GM23338 (cell line): ENCODE measurements at regions not wholly inside any gene's neighbourhood (a gene's known extent, or its start where the extent isn't known, plus 50 kb on each side); places are given as distances from the start of the nearest gene placed in this dataset.
A peak's percentile ranks its signal among the peaks of the same experiment; 100 is the strongest.

ENCODE experiments used
- ATAC-seq: fragments of 200-7000 bp; cut with Tn5 transposase; 3 replicates; pipeline ENCODE4 v1.9.1; 2020
- DNase-seq: peaks from one replicate; pipeline ENCODE4 v3.0.0-alpha.2; 2015; ENCODE audit warnings: low spot score
- H2AFZ ChIP-seq: fragments of 200-600 bp; sonication (generic); 2 replicates; pipeline ENCODE4 v1.8.0; 2016; ENCODE audit warnings: antibody characterized with exemption, mild to moderate bottlenecking, moderate library complexity
- H3F3A ChIP-seq: fragments of 200-600 bp; sonication (generic); replicated peaks from 2 replicates; pipeline ENCODE4 v1.8.0; 2017; ENCODE audit warnings: antibody characterized with exemption, mixed run types, low read depth
- H3K27ac ChIP-seq: fragments of 200-600 bp; sonication (generic); 2 replicates; pipeline ENCODE4 v1.6.1; 2016; ENCODE audit warnings: low read depth
- H3K27me3 ChIP-seq: fragments of 200-600 bp; sonication (generic); 2 replicates; pipeline ENCODE4 v1.8.0; 2016; ENCODE audit warnings: mild to moderate bottlenecking, mixed run types, moderate library complexity; ENCODE audit not compliant: insufficient read depth
- H3K36me3 ChIP-seq: fragments of 200-600 bp; sonication (generic); 2 replicates; pipeline ENCODE4 v1.8.0; 2016; ENCODE audit warnings: mild to moderate bottlenecking; ENCODE audit not compliant: insufficient read depth
- H3K4me1 ChIP-seq: fragments of 200-600 bp; sonication (generic); 2 replicates; pipeline ENCODE4 v1.8.0; 2016; ENCODE audit warnings: mild to moderate bottlenecking, moderate library complexity; ENCODE audit not compliant: insufficient read depth
- H3K4me2 ChIP-seq: fragments of 200-600 bp; sonication (generic); 2 replicates; pipeline ENCODE4 v1.7.1; 2017; ENCODE audit warnings: mixed run types
- H3K4me3 ChIP-seq: fragments of 200-600 bp; sonication (generic); 2 replicates; pipeline ENCODE4 v1.6.1; 2016; ENCODE audit warnings: mixed run types
- H3K79me2 ChIP-seq: fragments of 200-600 bp; sonication (generic); replicated peaks from 2 replicates; pipeline ENCODE4 v1.8.0; 2017; ENCODE audit warnings: mild to moderate bottlenecking; ENCODE audit not compliant: insufficient read depth
- H3K9me2 ChIP-seq: fragments of 200-600 bp; sonication (generic); 2 replicates; pipeline ENCODE4 v1.8.0; 2017; ENCODE audit not compliant: insufficient read depth
- H4K20me1 ChIP-seq: fragments of 200-600 bp; sonication (generic); replicated peaks from 2 replicates; pipeline ENCODE4 v1.8.0; 2017; ENCODE audit warnings: mild to moderate bottlenecking; ENCODE audit not compliant: insufficient read depth
- H3K27ac Mint-ChIP-seq: 2 replicates; pipeline ENCODE4 v1.8.0; 2020; ENCODE audit warnings: inconsistent platforms, mild to moderate bottlenecking, moderate library complexity, mixed read lengths
- H3K27me3 Mint-ChIP-seq: 3 replicates; pipeline ENCODE4 v1.8.0; 2022; ENCODE audit warnings: low read depth, mild to moderate bottlenecking, moderate library complexity, mixed read lengths, inconsistent platforms; ENCODE audit not compliant: insufficient read depth, poor library complexity
- H3K36me3 Mint-ChIP-seq: 3 replicates; pipeline ENCODE4 v1.8.0; 2021; ENCODE audit warnings: low read depth, mild to moderate bottlenecking, inconsistent platforms, moderate library complexity, mixed read lengths
- H3K4me1 Mint-ChIP-seq: 3 replicates; pipeline ENCODE4 v1.8.0; 2020; ENCODE audit warnings: mild to moderate bottlenecking, inconsistent platforms, mixed read lengths
- H3K4me3 Mint-ChIP-seq: 3 replicates; pipeline ENCODE4 v1.8.0; 2021; ENCODE audit warnings: moderate library complexity, mild to moderate bottlenecking, inconsistent platforms, mixed read lengths
- H3K9me3 Mint-ChIP-seq: 3 replicates; pipeline ENCODE4 v1.8.0; 2020; ENCODE audit warnings: moderate library complexity, mild to moderate bottlenecking, inconsistent platforms, mixed read lengths
- CREB1 ChIP-seq: fragments of 250-450 bp; sonication (Bioruptor Pico); IDR thresholded peaks from 2 replicates; pipeline ENCODE4 v1.5.0; 2020; ENCODE audit warnings: low read depth, mild to moderate bottlenecking, moderate library complexity
- EZH2 ChIP-seq: fragments of 200-600 bp; sonication (generic); IDR thresholded peaks from one replicate; pipeline ENCODE4 v1.8.0; 2017; ENCODE audit warnings: antibody characterized with exemption, mild to moderate bottlenecking, low read depth; ENCODE audit not compliant: unreplicated experiment
- NANOG ChIP-seq: IDR thresholded peaks from 2 replicates; pipeline ENCODE4 v1.6.1; 2016; ENCODE audit warnings: antibody characterized with exemption, borderline replicate concordance
- ZNF114 ChIP-seq: fragments of 250-450 bp; sonication (Bioruptor Pico); IDR thresholded peaks from 2 replicates; pipeline ENCODE4 v1.5.0; 2020; ENCODE audit warnings: mild to moderate bottlenecking, moderate library complexity
- ZNF331 ChIP-seq: fragments of 250-450 bp; sonication (Bioruptor Pico); IDR thresholded peaks from 2 replicates; pipeline ENCODE4 v1.5.0; 2020; ENCODE audit warnings: low read depth, mild to moderate bottlenecking, moderate library complexity
- TF ChIP-seq, protein P1 (sequence below): fragments of 250-450 bp; sonication (Bioruptor Pico); IDR thresholded peaks from 2 replicates; pipeline ENCODE4 v1.5.0; 2020; ENCODE audit warnings: mild to moderate bottlenecking, moderate library complexity
- TF ChIP-seq, protein P2 (sequence below): IDR thresholded peaks from 2 replicates; pipeline ENCODE4 v1.6.1; 2016; ENCODE audit warnings: antibody characterized with exemption

DNA sequence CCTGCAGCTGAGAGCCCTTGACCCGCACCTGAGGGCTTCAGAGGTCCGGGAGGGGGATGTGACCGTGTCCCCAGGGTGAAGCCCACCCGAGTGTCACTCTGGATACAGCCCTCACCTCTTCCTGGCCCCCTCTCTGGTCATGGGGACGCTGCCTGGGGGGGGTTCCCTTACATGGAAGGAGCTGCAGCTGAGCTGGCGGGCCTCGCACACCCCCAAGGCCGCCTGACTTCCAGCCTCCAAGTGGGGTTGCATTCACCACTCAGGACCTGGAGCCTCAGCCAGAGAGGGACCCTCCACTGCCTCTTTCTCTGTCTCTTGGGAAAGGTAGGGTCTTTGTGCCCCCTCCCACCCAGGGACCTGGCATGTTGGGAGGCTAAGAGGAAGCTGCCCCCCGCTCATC, 284.6 kb downstream of the SEC14L1 start:
- DNase-seq: no peak
- peak overlapping the region; percentile 55; the same call in 1 of the 2 replicates for H3K4me2 ChIP-seq
- H3K27ac ChIP-seq: no peak overlapping the region
- Mint-ChIP-seq H3K9me3 (no peaks in the 10 kb centered on the region), H3K4me1 (peaks cover 80% of the 10 kb centered on the region), H3K27me3 (peaks cover 24% of the 10 kb centered on the region), H3K4me3 (no peak overlapping the region; the same call in 2 of the 3 replicates), H3K36me3 (no peaks in the 10 kb centered on the region), H3K27ac (peak overlapping the region; percentile 89)
- no peaks in the 10 kb centered on the region for H3K9me2 ChIP-seq
- no peaks in the 10 kb centered on the region for H3K36me3 ChIP-seq
- H2AFZ ChIP-seq: no peak overlapping the region
- no peak overlapping the region for H3K4me3 ChIP-seq
- H3K79me2 ChIP-seq: peaks cover 61% of the 10 kb centered on the region
- no peaks in the 10 kb centered on the region for H3K27me3 ChIP-seq
- TF ChIP-seq, protein P1, sequence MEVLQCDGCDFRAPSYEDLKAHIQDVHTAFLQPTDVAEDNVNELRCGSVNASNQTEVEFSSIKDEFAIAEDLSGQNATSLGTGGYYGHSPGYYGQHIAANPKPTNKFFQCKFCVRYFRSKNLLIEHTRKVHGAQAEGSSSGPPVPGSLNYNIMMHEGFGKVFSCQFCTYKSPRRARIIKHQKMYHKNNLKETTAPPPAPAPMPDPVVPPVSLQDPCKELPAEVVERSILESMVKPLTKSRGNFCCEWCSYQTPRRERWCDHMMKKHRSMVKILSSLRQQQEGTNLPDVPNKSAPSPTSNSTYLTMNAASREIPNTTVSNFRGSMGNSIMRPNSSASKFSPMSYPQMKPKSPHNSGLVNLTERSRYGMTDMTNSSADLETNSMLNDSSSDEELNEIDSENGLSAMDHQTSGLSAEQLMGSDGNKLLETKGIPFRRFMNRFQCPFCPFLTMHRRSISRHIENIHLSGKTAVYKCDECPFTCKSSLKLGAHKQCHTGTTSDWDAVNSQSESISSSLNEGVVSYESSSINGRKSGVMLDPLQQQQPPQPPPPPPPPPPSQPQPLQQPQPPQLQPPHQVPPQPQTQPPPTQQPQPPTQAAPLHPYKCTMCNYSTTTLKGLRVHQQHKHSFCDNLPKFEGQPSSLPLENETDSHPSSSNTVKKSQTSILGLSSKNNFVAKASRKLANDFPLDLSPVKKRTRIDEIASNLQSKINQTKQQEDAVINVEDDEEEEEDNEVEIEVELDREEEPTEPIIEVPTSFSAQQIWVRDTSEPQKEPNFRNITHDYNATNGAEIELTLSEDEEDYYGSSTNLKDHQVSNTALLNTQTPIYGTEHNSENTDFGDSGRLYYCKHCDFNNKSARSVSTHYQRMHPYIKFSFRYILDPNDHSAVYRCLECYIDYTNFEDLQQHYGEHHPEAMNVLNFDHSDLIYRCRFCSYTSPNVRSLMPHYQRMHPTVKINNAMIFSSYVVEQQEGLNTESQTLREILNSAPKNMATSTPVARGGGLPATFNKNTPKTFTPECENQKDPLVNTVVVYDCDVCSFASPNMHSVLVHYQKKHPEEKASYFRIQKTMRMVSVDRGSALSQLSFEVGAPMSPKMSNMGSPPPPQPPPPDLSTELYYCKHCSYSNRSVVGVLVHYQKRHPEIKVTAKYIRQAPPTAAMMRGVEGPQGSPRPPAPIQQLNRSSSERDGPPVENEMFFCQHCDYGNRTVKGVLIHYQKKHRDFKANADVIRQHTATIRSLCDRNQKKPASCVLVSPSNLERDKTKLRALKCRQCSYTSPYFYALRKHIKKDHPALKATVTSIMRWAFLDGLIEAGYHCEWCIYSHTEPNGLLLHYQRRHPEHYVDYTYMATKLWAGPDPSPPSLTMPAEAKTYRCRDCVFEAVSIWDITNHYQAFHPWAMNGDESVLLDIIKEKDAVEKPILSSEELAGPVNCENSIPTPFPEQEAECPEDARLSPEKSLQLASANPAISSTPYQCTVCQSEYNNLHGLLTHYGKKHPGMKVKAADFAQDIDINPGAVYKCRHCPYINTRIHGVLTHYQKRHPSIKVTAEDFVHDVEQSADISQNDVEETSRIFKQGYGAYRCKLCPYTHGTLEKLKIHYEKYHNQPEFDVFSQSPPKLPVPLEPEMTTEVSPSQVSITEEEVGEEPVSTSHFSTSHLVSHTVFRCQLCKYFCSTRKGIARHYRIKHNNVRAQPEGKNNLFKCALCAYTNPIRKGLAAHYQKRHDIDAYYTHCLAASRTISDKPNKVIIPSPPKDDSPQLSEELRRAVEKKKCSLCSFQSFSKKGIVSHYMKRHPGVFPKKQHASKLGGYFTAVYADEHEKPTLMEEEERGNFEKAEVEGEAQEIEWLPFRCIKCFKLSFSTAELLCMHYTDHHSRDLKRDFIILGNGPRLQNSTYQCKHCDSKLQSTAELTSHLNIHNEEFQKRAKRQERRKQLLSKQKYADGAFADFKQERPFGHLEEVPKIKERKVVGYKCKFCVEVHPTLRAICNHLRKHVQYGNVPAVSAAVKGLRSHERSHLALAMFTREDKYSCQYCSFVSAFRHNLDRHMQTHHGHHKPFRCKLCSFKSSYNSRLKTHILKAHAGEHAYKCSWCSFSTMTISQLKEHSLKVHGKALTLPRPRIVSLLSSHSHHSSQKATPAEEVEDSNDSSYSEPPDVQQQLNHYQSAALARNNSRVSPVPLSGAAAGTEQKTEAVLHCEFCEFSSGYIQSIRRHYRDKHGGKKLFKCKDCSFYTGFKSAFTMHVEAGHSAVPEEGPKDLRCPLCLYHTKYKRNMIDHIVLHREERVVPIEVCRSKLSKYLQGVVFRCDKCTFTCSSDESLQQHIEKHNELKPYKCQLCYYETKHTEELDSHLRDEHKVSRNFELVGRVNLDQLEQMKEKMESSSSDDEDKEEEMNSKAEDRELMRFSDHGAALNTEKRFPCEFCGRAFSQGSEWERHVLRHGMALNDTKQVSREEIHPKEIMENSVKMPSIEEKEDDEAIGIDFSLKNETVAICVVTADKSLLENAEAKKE (CRISPR knock-in tag): no peak
- TF ChIP-seq ZNF114: no peak
- TF ChIP-seq ZNF331 (CRISPR knock-in tag): no peak
- TF ChIP-seq CREB1: no peak
- TF ChIP-seq EZH2: no peak
- no peak for TF ChIP-seq NANOG
- TF ChIP-seq, protein P2, sequence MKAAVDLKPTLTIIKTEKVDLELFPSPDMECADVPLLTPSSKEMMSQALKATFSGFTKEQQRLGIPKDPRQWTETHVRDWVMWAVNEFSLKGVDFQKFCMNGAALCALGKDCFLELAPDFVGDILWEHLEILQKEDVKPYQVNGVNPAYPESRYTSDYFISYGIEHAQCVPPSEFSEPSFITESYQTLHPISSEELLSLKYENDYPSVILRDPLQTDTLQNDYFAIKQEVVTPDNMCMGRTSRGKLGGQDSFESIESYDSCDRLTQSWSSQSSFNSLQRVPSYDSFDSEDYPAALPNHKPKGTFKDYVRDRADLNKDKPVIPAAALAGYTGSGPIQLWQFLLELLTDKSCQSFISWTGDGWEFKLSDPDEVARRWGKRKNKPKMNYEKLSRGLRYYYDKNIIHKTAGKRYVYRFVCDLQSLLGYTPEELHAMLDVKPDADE: no peak
- H4K20me1 ChIP-seq: no peaks in the 10 kb centered on the region; the same call in 1 of the 2 replicates
- H3K4me1 ChIP-seq: peaks cover 42% of the 10 kb centered on the region
- 0 out of 2 replicates have a peak, but pooled peaks cover 6% of the 10 kb centered on the region for H3F3A ChIP-seq
- no peak for ATAC-seq
